ENCODE measurements at regions not wholly inside any gene's neighbourhood (a gene's known extent, or its start where the extent isn't known, plus 50 kb on each side); places are given as distances from the start of the nearest gene placed in this dataset.

GRCh38 chr5:61600945-61601511 lies 269.0 kb downstream of the ZSWIM6 start:
- POLR2A ChIA-PET, result no interaction called here

GRCh38 chr5:61603211-61603908 lies 271.3 kb downstream of the ZSWIM6 start:
- TF ChIP-seq PKNOX1 (IDR thresholded peaks at IDR 0.05) (no peak), FOXM1 (IDR thresholded peaks at IDR 0.05; ENCODE audit: borderline replicate concordance) (no peak), NFRKB (IDR thresholded peaks at IDR 0.05) (no peak), LEF1 (IDR thresholded peaks at IDR 0.05; ENCODE audit: borderline replicate concordance) (no peak), HDGF (IDR thresholded peaks at IDR 0.05; ENCODE audit: borderline replicate concordance) (no peak), BHLHE40 (IDR thresholded peaks at IDR 0.05; ENCODE audit: borderline replicate concordance) (no peak), TARDBP (IDR thresholded peaks at IDR 0.05) (no peak), ELF4 (IDR thresholded peaks at IDR 0.05) (no peak), ARNT (IDR thresholded peaks at IDR 0.05) (no peak), ZNF384 (IDR thresholded peaks at IDR 0.05) (no peak), SUZ12 (IDR thresholded peaks at IDR 0.05) (no peak), SP1 (IDR thresholded peaks at IDR 0.05) (no peak), FOXK2 (IDR thresholded peaks at IDR 0.05) (no peak), L3MBTL2 (conservative IDR thresholded peaks at IDR 0.05) (no peak), CTBP1 (IDR thresholded peaks at IDR 0.05; ENCODE audit: borderline replicate concordance) (no peak), FOXA1 (IDR thresholded peaks at IDR 0.05) (no peak)
- ChIA-PET POLR2A (no interaction called here), CTCF (no interaction called here)
- DNase-seq (ENCODE audit: extremely low spot score), result no peak

More at GRCh38 chr5:61600945-61601511, 269.0 kb downstream of the ZSWIM6 start:
- CTCF ChIA-PET, result no interaction called here
- no peak for TF ChIP-seq ELF4 (IDR thresholded peaks at IDR 0.05)
- no peak for TF ChIP-seq NFRKB (IDR thresholded peaks at IDR 0.05)
- no peak for TF ChIP-seq TARDBP (IDR thresholded peaks at IDR 0.05)
- TF ChIP-seq FOXA1 (IDR thresholded peaks at IDR 0.05), result no peak
- no peak for TF ChIP-seq HDGF (IDR thresholded peaks at IDR 0.05; ENCODE audit: borderline replicate concordance)
- no peak for TF ChIP-seq PKNOX1 (IDR thresholded peaks at IDR 0.05)
- TF ChIP-seq ARNT (IDR thresholded peaks at IDR 0.05), result no peak
- no peak for TF ChIP-seq LEF1 (IDR thresholded peaks at IDR 0.05; ENCODE audit: borderline replicate concordance)
- TF ChIP-seq ZNF384 (IDR thresholded peaks at IDR 0.05), result no peak
- no peak for TF ChIP-seq CTBP1 (IDR thresholded peaks at IDR 0.05; ENCODE audit: borderline replicate concordance)
- TF ChIP-seq FOXM1 (IDR thresholded peaks at IDR 0.05; ENCODE audit: borderline replicate concordance), result no peak
- TF ChIP-seq L3MBTL2 (conservative IDR thresholded peaks at IDR 0.05), result no peak
- TF ChIP-seq FOXK2 (IDR thresholded peaks at IDR 0.05), result no peak
- TF ChIP-seq BHLHE40 (IDR thresholded peaks at IDR 0.05; ENCODE audit: borderline replicate concordance), result no peak
- no peak for TF ChIP-seq SUZ12 (IDR thresholded peaks at IDR 0.05)
- DNase-seq (ENCODE audit: extremely low spot score), result no peak

GRCh38 chr5:61604076-61605025 lies 272.3 kb downstream of the ZSWIM6 start:
- ChIA-PET POLR2A (no interaction called here), CTCF (no interaction called here)
- TF ChIP-seq ELF4 (IDR thresholded peaks at IDR 0.05) (no peak), NFRKB (IDR thresholded peaks at IDR 0.05) (no peak), L3MBTL2 (conservative IDR thresholded peaks at IDR 0.05) (no peak), PKNOX1 (IDR thresholded peaks at IDR 0.05) (no peak), ZNF384 (IDR thresholded peaks at IDR 0.05) (no peak), FOXM1 (IDR thresholded peaks at IDR 0.05; ENCODE audit: borderline replicate concordance) (no peak), FOXK2 (IDR thresholded peaks at IDR 0.05) (no peak), FOXA1 (IDR thresholded peaks at IDR 0.05) (no peak)
- DNase-seq (ENCODE audit: extremely low spot score), result no peak

GRCh38 chr5:61609840-61610677 lies 278.0 kb downstream of the ZSWIM6 start:
- ChIA-PET POLR2A (no interaction called here), CTCF (no interaction called here)
- no peak for DNase-seq (ENCODE audit: extremely low spot score)
- no peak for TF ChIP-seq SP1 (IDR thresholded peaks at IDR 0.05)
- TF ChIP-seq HDGF (IDR thresholded peaks at IDR 0.05; ENCODE audit: borderline replicate concordance), result no peak
- no peak for TF ChIP-seq CTBP1 (IDR thresholded peaks at IDR 0.05; ENCODE audit: borderline replicate concordance)

- ChIA-PET CTCF (no interaction called here), POLR2A (no interaction called here)
- DNase-seq (ENCODE audit: extremely low spot score), result no peak
- TF ChIP-seq FOXA1 (IDR thresholded peaks at IDR 0.05), result no peak
- no peak for TF ChIP-seq PKNOX1 (IDR thresholded peaks at IDR 0.05)
- no peak for TF ChIP-seq BHLHE40 (IDR thresholded peaks at IDR 0.05; ENCODE audit: borderline replicate concordance)
- no peak for TF ChIP-seq SUZ12 (IDR thresholded peaks at IDR 0.05)
- TF ChIP-seq ZNF384 (IDR thresholded peaks at IDR 0.05), result no peak
- TF ChIP-seq ARNT (IDR thresholded peaks at IDR 0.05), result no peak
Measured at GRCh38 chr5:61610678-61611024, 278.6 kb downstream of the ZSWIM6 start.
